HG02588 (cell line): ENCODE measurements at regions not wholly inside any gene's neighbourhood (a gene's known extent, or its start where the extent isn't known, plus 50 kb on each side); places are given as distances from the start of the nearest gene placed in this dataset.
"Not testable (repeated sequence)": the region's sequence is repeated elsewhere in the genome, so short reads cannot be mapped to it uniquely, and the experiment has no call there.

ENCODE experiments used
- ATAC-seq: cut with Tn5 transposase; IDR thresholded peaks from one replicate; pipeline ENCODE4 v1.9.1; 2021; ENCODE audit warnings: mild to moderate bottlenecking, moderate library complexity; ENCODE audit not compliant: unreplicated experiment

- no peak for ATAC-seq
Measured at GRCh38 chrY:21033363-21033762, 277.5 kb downstream of the RPS4Y2 start.

GRCh38 chrY:21034151-21035061 is 278.5 kb downstream of the RPS4Y2 start:
- no peak for ATAC-seq

GRCh38 chrY:21037398-21037797 is 281.5 kb downstream of the RPS4Y2 start:
- ATAC-seq, result not testable (repeated sequence)

GRCh38 chrY:21039811-21040210 is 283.9 kb downstream of the RPS4Y2 start:
- no peak for ATAC-seq

GRCh38 chrY:21040711-21041110 is 284.8 kb downstream of the RPS4Y2 start:
- ATAC-seq, result not testable (repeated sequence)

- no peak for ATAC-seq
Measured at GRCh38 chrY:21073079-21073478, 317.2 kb downstream of the RPS4Y2 start.

GRCh38 chrY:21073641-21074260 is 317.8 kb downstream of the RPS4Y2 start:
- ATAC-seq, result no peak

GRCh38 chrY:21075658-21076057 is 319.8 kb downstream of the RPS4Y2 start:
- ATAC-seq, result no peak

GRCh38 chrY:21079670-21080069 is 323.8 kb downstream of the RPS4Y2 start:
- no peak for ATAC-seq

- no peak for ATAC-seq
Measured at GRCh38 chrY:21081640-21082611, 326.0 kb downstream of the RPS4Y2 start.

GRCh38 chrY:21082639-21083038 is 326.7 kb downstream of the RPS4Y2 start:
- no peak for ATAC-seq

GRCh38 chrY:21091909-21092308 is 336.0 kb downstream of the RPS4Y2 start:
- ATAC-seq, result no peak

- ATAC-seq, result no peak
Measured at GRCh38 chrY:21102507-21102906, 346.6 kb downstream of the RPS4Y2 start.

GRCh38 chrY:21103885-21104284 is 348.0 kb downstream of the RPS4Y2 start:
- no peak for ATAC-seq

- no peak for ATAC-seq
Measured at GRCh38 chrY:21105529-21105928, 349.6 kb downstream of the RPS4Y2 start.

- ATAC-seq, result no peak
Measured at GRCh38 chrY:21111313-21111712, 355.4 kb downstream of the RPS4Y2 start.

GRCh38 chrY:21121065-21121464 is 365.2 kb downstream of the RPS4Y2 start:
- no peak for ATAC-seq

GRCh38 chrY:21135591-21135990 is 375.5 kb upstream of the RBMY1B start:
- no peak for ATAC-seq

- no peak for ATAC-seq
Measured at GRCh38 chrY:21138056-21138758, 372.9 kb upstream of the RBMY1B start.

- ATAC-seq, result no peak
Measured at GRCh38 chrY:21146331-21146730, 364.8 kb upstream of the RBMY1B start.
